HG02759 (cell line): ENCODE measurements at regions not wholly inside any gene's neighbourhood (a gene's known extent, or its start where the extent isn't known, plus 50 kb on each side); places are given as distances from the start of the nearest gene placed in this dataset.

Experiments
- ATAC-seq: cut with Tn5 transposase; IDR thresholded peaks from one replicate; pipeline ENCODE4 v1.9.1; 2021; ENCODE audit warnings: mild to moderate bottlenecking, moderate library complexity; ENCODE audit not compliant: unreplicated experiment

DNA sequence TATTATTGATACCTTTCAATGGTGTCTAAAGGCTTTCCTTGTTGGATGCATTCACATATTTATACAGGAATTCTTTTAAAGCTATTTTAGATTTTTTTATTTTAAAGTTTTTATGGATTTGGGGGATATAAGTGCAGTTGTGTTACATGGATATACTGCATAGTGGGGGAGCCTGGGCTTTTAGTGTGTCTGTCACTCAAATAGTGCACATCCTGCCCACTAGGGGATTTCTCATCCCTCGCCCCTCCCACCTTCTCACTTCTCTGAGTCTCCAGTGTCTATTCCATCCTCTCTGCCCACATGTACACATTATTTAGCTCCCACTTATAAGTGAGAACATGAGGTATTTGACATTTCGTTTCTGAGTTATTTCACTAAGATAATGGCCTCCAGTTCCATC lies 154.0 kb upstream of the MKI67 start:
- no peak for ATAC-seq

DNA sequence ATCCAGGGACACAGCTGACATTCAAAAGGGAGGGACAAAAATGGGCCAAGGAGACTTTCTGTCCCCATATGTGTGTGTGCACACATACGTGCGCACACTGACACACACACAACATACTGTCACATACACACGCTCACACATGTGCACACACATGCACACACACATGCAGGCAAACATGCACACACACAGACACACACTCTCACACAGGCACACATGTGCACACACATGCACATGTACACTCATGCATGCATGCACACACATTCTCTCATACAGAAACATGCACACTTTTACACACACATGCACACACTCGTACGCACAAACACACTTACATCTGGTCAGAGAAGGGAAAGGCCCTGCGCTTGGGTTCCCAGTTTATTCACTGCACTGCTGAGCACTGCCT lies 155.1 kb upstream of the MKI67 start:
- ATAC-seq: no peak

DNA sequence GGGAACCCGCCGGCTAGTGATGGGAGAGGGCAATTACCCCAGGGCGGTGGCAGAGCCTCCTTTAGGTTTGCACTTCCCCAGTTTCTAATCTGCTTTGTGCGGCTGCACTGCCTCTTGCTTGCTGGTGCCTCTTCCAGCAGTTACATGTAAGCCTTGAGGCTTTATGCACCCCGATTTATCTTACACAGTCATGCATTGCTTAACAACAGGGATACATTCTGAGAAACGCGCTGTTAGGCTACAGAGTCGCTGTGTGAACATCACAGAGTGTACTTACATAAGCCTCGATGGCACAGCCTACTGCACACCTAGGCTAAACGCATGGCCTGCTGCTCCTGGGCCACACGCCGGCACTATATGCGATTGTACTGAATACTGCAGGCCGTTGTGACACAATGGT lies 155.6 kb upstream of the MKI67 start:
- no peak for ATAC-seq

DNA sequence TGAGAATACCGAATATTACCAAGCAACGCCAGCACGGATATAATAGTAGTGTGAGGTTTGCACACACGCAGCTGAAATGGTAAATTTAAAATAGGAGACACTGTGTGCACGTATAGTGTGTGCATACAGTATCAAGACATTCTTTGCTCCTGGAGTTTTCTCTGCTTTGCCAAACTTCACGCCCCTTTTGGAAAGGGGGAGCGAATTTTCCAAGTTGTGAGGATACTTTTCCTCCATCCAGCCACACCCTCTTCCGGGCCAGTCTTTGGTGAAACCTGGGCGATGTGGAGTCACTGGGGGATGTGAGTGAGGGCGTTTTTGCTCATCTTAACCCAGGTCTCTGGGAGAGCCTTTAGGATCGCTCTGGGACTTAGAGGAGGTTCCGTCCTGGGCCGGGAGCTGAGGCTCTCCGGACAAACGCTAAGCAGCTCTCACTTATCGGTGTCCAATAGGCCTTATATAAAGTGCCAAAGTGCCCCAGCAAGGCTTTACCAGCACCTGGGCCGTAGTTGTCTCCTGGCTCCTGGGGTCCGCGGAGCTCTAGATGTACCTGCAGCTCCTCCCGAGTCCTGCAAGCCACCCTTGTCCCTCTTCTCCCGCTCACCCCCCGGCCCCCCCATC lies 160.0 kb upstream of the MKI67 start:
- no peak for ATAC-seq

DNA sequence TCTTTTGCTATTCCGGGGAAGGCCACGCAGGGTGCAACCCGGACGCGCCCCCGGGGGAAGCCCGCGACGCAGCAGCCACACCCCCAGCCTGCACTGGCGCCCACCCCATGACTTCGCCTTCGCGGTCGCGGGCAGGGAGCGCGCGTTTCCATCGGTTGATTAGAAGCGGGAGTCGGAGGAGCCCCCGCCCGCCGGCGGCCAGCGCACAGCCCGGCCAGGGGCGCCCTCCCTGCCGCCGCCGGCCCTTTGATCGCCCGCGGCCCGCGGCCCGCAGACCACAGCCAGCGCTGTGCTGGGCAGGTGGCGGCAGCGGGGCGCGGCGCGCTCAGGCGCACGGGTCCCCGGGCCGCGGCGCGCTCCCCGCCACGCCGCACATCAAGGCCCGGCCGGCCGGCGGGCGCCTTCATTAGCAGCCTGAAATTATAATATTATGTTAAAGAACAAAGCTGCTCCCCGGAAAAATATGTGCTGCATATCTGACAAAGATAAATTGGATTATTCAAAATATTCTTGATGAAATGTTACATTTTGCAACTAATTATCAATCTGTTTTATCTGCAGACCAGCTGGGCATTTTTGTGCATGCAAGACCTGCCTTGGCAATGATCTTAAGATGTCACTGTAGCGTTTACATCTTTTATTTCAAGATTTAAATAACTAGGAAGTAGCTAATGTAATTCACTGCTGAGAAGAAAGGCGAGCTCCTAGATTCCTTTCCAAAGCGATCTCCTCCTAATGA lies 160.7 kb upstream of the MKI67 start:
- no peak for ATAC-seq

DNA sequence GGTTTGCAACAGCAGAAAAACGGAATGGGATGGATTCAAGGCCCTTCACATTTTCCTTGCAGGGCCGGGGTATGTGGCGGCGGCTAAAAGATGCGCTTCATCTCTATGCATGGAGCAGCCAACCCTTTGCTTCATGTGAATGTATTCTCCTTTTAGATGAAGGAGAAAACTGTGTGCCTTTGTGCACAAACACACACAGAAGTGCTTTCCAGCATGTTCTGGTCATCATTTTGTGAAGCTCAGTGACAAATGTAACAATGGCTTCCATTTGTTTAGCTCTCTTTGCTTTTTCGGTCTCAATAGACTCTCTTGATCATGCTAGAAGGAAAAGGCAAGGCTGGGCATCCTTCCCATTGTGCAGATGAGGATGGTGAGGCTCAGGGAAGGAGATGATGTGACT lies 161.7 kb upstream of the MKI67 start:
- no peak for ATAC-seq

DNA sequence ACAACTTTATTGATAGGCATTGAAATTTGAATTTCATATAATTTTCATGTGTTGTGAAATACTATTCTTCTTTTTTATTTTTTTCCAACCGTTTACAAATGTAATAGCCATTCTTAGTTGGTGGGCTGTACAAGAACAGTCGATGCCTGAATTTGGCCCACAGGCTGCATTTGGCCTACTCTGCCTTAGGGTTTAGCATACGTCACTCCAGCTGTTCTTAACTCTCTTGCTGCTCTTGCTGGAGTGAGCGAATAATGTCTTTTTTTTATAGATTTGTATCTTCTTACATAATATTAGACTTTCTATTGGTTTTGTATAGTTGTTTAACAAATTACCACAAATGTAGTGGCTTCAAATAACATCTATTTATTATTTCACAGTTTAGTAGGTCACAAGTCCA lies 163.4 kb upstream of the MKI67 start:
- no peak for ATAC-seq

DNA sequence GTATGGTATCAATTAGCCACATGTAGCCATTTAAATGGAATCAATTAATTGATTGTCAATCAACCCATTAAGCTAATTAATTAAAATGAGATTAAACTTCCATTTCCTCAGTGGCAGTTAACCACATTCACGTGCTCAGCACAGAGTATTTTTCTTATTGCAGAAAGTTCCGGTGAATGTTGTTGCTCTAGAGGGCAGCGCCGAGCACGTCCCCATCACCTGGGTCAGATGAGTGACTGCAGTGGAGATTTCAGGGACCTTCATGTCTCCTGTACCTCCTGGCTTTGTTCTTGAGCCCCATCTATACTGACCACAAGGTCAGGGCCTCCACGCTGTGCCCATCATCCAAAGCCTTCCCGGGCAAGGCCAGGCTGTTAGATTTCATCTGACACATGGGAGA lies 168.8 kb upstream of the MKI67 start:
- no peak for ATAC-seq

DNA sequence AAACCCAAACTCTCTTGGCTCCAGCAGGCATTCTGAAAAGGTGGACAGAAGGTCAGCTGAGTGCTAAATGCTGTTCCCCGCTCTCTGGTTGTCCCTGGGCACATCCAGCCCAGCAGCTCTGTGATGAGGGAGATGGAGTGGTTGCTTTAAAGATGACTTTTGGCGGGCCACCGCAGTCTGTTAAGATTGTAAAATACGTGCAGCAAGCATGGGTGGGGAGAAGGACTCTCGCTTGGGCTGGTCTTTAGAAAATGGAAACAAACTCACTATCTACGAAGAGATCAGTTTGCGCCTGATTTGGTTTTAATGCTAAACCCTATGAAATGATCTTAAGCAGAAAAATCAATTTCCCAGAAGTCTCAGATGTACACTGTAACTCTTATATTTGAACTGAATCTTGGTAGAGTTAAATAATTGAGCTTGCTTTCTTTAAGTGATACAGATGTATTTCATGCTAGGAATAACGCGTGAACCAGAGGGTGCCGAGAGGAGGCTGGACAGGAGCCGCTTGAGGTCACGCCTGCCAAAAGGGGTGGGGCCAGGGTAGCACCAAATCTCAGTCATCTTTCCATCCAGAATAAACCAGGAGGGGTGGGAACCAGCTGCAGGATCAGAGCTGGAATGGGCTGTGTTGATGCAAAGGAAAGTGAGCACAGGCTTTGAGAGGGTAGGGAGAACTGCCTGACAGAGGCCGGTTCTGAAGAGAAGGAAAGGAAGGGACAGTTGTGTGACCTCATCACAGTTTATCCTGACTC lies 170.2 kb upstream of the MKI67 start:
- no peak for ATAC-seq

DNA sequence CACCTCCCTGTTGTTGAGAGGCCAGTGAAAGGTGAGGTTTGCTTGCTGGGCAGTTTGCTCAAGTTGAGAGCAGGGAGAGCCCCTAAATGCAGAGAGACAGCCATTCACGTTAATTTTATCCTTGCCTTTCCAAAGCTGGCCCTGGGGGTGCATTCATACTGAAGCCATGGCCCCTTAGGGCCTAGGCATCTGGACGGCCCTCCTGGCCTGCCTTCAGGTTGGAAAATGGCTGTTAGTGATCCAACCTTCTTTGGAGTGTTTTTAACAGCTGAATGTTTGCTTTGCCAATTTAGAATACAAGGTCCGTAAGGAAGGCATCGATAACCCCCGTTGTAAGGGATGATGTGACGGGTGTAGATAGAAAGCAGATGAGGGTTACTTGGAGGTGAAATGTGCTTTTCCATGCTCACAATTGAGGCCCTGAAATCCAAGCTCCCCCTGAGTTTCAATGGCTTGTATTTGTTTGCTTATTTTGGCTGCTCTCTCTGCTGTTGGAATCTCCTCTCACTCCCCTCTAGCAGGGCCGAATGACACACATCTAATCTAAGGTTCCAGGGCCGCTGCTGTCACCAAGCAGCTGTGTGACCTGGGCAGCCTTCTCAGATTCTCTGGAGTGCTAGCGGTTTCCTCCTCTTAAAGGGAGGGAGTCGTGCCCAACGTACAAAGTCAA lies 171.6 kb upstream of the MKI67 start:
- ATAC-seq: no peak

DNA sequence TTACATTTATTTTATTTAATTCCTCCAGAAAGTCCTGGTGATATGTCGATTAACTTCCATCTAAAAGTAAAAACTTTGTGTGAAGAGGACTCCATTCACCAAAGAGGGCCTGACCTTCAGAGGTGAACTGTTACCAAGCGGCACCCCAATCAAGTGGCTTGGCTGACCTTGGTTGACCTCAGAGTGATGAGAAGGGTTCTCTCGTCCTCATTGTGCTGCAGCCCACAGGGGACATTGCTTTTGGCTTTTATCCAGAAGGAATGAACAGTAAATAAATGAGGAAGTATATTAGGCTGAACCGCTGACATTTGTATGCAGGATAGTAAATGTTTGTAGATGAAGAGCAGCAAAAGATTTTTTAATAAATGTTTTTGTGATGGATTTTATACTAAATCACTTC lies 172.4 kb upstream of the MKI67 start:
- ATAC-seq: no peak

DNA sequence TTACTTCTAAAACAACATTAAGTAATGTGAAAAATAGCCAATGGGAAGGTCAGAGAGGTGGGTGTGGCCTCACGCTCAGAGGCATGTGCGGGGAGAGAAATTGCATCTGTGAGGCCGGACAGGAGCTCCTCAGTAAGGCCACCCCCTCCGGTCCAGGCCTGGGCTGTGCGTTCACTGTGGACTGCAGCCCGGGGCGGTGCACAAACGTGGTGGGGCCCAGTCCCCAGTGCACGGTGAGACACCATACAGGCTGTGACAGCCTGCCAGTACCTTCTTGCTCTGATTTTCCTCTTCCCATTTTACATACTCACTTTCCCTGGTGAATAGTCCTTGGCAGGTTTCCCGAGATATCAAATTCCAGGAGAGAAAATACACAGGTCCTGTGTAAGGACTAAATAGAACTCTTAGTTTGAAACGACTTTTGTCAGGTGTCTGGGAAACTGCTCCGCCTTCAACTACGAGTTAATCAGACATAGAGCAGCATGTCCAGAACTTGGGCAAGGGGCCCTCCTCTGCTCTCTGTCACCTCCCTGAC lies 174.1 kb upstream of the MKI67 start:
- no peak for ATAC-seq

DNA sequence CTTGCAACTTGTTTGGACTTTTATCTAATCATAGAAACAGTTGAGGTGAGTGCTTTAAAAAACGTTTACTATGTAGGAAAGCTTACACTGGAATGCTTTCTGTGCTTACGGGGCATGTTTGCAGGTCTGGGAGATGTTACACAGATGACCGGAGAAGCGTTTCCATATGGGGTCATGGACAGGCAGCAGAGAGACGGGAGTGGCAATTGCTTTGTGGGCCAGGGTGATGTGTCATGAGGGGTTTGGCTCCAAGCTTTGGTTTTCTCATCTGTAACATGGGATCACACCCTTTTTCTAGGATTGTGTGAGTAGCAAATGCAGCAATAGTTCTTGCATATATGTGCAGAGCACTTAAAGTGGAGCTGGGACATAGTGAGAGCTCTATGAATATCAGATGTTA lies 174.8 kb upstream of the MKI67 start:
- no peak for ATAC-seq

DNA sequence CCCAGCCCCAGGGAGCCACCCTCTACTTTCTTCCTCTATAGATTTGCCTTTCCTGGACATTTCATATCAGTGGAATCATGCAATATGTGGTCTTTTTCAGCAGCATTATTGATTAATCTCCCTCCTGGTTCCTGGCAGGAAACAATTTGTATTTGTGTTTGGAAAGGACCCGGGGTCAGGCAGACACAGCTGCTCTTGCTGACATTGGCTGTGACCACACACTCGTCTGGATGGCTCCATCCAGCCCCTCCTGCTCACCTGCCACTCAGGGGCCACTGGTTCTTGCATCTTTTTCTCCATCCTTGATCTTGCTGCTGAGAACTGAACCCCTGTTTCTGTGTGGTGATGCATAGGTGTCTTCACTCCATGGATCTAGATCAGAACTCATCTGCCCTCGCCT lies 176.6 kb upstream of the MKI67 start:
- ATAC-seq: no peak

DNA sequence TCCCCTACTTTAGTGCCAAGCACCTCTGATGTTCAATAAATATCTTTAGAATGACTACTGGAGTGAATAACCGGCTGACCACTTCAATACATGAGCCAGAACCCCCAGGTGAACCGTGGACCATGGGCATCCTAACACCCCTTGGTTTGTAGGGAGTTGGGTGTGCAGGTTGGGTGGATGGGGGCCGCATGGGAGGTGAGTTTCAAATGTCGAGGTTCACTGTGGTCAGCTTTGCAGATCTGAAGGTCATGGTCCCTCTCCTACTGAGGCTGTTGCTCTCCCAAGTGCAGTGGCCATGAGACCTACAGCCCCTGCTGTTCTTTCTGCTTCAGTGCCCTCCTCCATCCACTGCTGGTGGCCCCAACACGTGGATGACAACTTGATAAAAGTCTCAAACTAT lies 178.0 kb upstream of the MKI67 start:
- no peak for ATAC-seq

DNA sequence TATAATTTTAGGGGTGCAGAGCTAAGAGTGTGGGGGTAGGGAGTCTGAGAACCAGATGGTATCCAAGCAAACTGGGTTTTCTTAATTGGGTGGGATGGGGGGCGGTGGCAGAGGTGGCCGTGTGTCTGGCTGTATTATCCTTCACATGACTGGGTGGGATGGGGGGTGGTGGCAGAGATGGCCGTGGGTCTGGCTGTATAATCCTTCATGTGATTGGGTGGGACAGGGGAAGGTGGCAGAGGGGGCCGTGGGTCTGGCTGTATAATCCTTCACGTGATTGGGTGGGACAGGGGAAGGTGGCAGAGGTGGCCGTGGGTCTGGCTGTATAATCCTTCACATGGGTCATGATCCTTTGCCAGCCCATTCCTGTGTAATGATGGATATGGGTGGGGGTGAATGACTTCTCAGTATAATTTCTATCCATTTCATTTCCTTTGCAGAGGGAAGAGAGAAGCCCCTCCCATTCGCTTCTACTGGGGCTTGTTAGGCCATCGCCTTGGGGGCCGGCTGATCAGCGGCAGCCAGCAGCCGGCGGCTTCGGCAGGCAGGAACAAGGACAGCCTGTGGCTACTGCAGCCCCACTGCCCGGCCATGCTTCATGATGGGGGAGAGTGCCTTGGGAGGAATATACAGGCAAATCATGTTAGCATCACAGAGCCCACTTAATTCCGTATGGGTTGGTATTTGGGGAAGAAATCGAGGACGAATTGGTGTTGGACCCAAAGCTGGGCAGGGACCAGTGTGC lies 179.6 kb upstream of the MKI67 start:
- no peak for ATAC-seq

DNA sequence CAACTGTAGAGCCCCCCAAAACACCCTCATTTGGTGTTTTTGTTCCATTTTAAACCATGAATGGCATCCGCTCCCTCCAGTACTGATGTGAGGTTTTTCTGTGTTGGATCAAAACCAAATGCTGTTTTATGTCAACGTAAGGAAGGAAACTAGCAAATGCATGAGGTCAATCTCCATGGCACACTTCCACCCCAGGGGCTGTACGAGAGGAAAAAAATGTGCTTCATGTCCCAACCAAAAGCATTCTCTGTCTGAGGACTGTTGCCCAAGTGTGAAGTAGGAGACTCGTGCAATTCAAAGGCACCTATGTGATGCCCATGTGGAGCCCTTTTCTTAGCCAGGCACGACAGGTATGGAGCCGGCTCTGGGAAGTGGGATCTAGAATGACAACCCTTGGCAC lies 180.3 kb upstream of the MKI67 start:
- no peak for ATAC-seq

DNA sequence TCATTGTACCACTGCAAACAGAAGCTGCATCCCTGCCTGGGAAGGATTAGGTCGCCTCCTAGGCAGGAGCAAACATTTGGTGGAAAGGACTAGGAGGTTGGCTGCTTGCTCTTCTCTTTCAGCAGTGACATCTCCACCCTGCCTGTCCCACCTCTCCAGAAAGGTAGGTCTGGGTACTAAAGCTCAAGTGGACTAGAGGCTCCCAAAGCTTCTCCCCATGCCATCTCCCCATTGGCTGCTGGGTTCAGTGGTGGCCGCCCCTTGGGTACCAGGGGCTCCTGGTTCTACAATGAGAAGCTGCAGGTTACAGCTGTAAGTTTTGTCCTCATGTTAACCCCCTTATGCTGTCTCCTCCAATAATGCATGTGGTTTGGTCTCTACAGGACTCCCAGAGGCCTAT lies 180.7 kb upstream of the MKI67 start:
- no peak for ATAC-seq

DNA sequence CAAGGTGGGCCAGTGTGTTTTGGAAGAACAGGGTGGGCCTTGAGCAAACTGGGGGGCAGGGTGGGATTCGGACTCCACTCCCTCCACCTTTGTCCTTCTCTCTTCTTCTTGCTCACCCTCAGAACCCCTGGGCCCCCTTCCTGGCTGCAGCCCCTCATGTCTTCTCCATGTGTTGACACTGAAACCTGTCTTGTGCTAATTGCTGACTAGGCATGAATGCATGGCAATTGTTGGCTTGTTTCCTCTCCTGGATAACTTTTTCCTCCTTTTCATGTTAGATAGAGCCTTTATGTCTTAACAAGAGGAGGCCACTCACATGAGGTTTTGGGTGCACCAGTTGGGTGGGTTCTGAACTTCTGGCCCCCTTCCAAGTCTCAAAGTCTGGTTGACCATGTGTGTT lies 181.6 kb upstream of the MKI67 start:
- no peak for ATAC-seq

DNA sequence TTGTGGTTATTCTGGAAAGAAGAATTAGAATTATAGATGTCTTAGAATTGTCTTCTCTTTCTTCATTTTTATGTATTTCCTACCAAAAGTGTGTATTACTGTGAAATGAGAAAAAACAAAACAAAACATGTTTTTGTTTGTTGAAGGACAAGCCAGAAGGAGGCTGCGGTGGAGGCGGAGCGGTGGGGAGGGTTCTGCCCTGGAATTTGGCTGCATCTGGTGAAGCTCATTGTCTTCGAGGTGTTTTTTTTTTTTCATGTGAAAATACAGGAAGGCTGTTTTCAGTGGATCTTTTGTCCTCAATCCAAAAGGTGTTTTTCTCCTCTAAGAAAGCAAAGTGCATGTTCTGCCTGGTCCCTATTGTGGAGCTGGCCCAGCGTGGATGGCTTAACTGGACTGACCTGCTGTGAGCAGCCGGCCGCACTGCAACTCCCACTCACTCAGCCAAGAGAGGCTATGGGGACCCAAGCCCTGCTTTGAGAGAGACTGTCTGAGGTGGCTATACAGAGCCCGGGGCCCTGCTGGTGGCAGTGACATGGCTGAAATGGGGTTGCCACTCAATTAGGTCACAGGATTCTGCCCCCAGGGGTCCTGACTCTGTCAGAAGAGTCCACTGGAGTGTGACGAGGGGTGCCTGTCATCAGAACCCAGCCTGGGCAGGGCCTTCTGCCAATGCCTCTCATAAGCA lies 184.9 kb upstream of the MKI67 start:
- ATAC-seq: no peak
